Activated CD4-positive, alpha-beta T cell treated with anti-CD3 and anti-CD28 coated beads, Interleukin-2, amount 10 ng/mL, durations not matched to agents 7 days and 5 days (primary cell): ENCODE measurements at regions not wholly inside any gene's neighbourhood (a gene's known extent, or its start where the extent isn't known, plus 50 kb on each side); places are given as distances from the start of the nearest gene placed in this dataset.

ENCODE experiments used
- CTCF ChIA-PET: fragments of 350-600 bp; sonication (Branson Sonifier 250); formaldehyde crosslinking; loops from one replicate; lab custom pipeline; 2021; ENCODE audit warnings: antibody characterized with exemption; lab: Charles Lee
- POLR2A ChIA-PET: fragments of 350-600 bp; sonication (Branson Sonifier 250); formaldehyde crosslinking; loops from one replicate; lab custom pipeline; 2021; ENCODE audit warnings: antibody characterized with exemption; lab: Charles Lee
- DNase-seq: peaks from one replicate; pipeline ENCODE4 v3.0.0-alpha.2; 2020
- H3K27ac Mint-ChIP-seq: one replicate; pipeline ENCODE4 v1.8.0; 2021; ENCODE audit warnings: mild to moderate bottlenecking, moderate library complexity, mixed read lengths
- H3K27me3 Mint-ChIP-seq: one replicate; pipeline ENCODE4 v1.8.0; 2021; ENCODE audit warnings: mixed read lengths
- H3K36me3 Mint-ChIP-seq: one replicate; pipeline ENCODE4 v1.8.0; 2021; ENCODE audit warnings: low read depth, mixed read lengths
- H3K4me1 Mint-ChIP-seq: one replicate; pipeline ENCODE4 v1.8.0; 2021; ENCODE audit warnings: mixed read lengths
- H3K4me3 Mint-ChIP-seq: one replicate; pipeline ENCODE4 v1.8.0; 2021; ENCODE audit warnings: mild to moderate bottlenecking, moderate library complexity, mixed read lengths
- H3K9me3 Mint-ChIP-seq: one replicate; pipeline ENCODE4 v1.8.0; 2021; ENCODE audit warnings: mixed read lengths

- DNase-seq = no peak
- peaks cover 2% of the 10 kb centered on the region for H3K9me3 Mint-ChIP-seq
- no peak overlapping the region for H3K27ac Mint-ChIP-seq
- no peak overlapping the region for H3K4me3 Mint-ChIP-seq
- peaks cover 8% of the 10 kb centered on the region for H3K4me1 Mint-ChIP-seq
- ChIA-PET CTCF (interaction anchor here (1.1 kb wide), 2 partner anchors 9 to 17 kb away, joined by 3 to 10 read pairs; no protein-coding TSS in a partner anchor), POLR2A (no interaction called here)
- H3K27me3 Mint-ChIP-seq = no peaks in the 10 kb centered on the region
- H3K36me3 Mint-ChIP-seq = no peaks in the 10 kb centered on the region
Measured at GRCh38 chr10:4067931-4068561, 283.0 kb upstream of the KLF6 start.

GRCh38 chr10:4067531-4067930 lies 282.5 kb upstream of the KLF6 start:
- H3K27ac Mint-ChIP-seq = no peak overlapping the region
- peaks cover 8% of the 10 kb centered on the region for H3K4me1 Mint-ChIP-seq
- no peaks in the 10 kb centered on the region for H3K27me3 Mint-ChIP-seq
- POLR2A ChIA-PET = no interaction called here
- no peaks in the 10 kb centered on the region for H3K9me3 Mint-ChIP-seq
- CTCF ChIA-PET = no interaction called here
- H3K4me3 Mint-ChIP-seq = no peak overlapping the region
- DNase-seq = no peak
- H3K36me3 Mint-ChIP-seq = no peaks in the 10 kb centered on the region

- ChIA-PET POLR2A (no interaction called here), CTCF (interaction anchor here (0.6 to 0.9 kb wide), 2 partner anchors 10 to 704 kb away, joined by 3 read pairs; no protein-coding TSS in a partner anchor)
- H3K4me1 Mint-ChIP-seq = peaks cover 10% of the 10 kb centered on the region
- no peak overlapping the region for H3K27ac Mint-ChIP-seq
- no peaks in the 10 kb centered on the region for H3K36me3 Mint-ChIP-seq
- peaks cover 2% of the 10 kb centered on the region for H3K9me3 Mint-ChIP-seq
- DNase-seq = no peak
- no peaks in the 10 kb centered on the region for H3K27me3 Mint-ChIP-seq
- H3K4me3 Mint-ChIP-seq = no peak overlapping the region
Measured at GRCh38 chr10:4066581-4067390, 281.8 kb upstream of the KLF6 start.

- CTCF ChIA-PET = interaction anchor here (0.6 kb wide), 1 partner anchor 8 kb away, joined by 3 read pairs; no protein-coding TSS in a partner anchor
- POLR2A ChIA-PET = no interaction called here
- Mint-ChIP-seq H3K4me1 (peaks cover 30% of the 10 kb centered on the region), H3K27me3 (no peaks in the 10 kb centered on the region), H3K4me3 (no peak overlapping the region), H3K9me3 (peaks cover 2% of the 10 kb centered on the region), H3K36me3 (no peaks in the 10 kb centered on the region), H3K27ac (no peak overlapping the region)
- DNase-seq = no peak
Measured at GRCh38 chr10:4064489-4064888, 279.5 kb upstream of the KLF6 start.

- Mint-ChIP-seq H3K27ac (no peak overlapping the region), H3K4me1 (peaks cover 33% of the 10 kb centered on the region), H3K27me3 (no peaks in the 10 kb centered on the region), H3K36me3 (no peaks in the 10 kb centered on the region), H3K4me3 (no peak overlapping the region), H3K9me3 (peaks cover 2% of the 10 kb centered on the region)
- no peak for DNase-seq
- ChIA-PET CTCF (interaction anchor here (0.6 kb wide), 3 partner anchors 9 to 20 kb away, joined by 3 to 4 read pairs (median 3); no protein-coding TSS in a partner anchor), POLR2A (no interaction called here)
Measured at GRCh38 chr10:4063717-4064116, 278.7 kb upstream of the KLF6 start.

- Mint-ChIP-seq H3K4me3 (no peak overlapping the region), H3K9me3 (peaks cover 2% of the 10 kb centered on the region), H3K36me3 (no peaks in the 10 kb centered on the region), H3K4me1 (peaks cover 39% of the 10 kb centered on the region), H3K27me3 (no peaks in the 10 kb centered on the region), H3K27ac (no peak overlapping the region)
- ChIA-PET CTCF (no interaction called here), POLR2A (no interaction called here)
- no peak for DNase-seq
Measured at GRCh38 chr10:4062751-4063150, 277.7 kb upstream of the KLF6 start.

GRCh38 chr10:4062072-4062471 lies 277.1 kb upstream of the KLF6 start:
- H3K36me3 Mint-ChIP-seq = no peaks in the 10 kb centered on the region
- H3K4me1 Mint-ChIP-seq = peaks cover 39% of the 10 kb centered on the region
- no peaks in the 10 kb centered on the region for H3K27me3 Mint-ChIP-seq
- no peak for DNase-seq
- no peak overlapping the region for H3K4me3 Mint-ChIP-seq
- POLR2A ChIA-PET = interaction anchor here (0.6 kb wide), 1 partner anchor 279 kb away, joined by 3 read pairs; no protein-coding TSS in a partner anchor
- peaks cover 2% of the 10 kb centered on the region for H3K9me3 Mint-ChIP-seq
- no peak overlapping the region for H3K27ac Mint-ChIP-seq
- CTCF ChIA-PET = interaction anchor here (0.7 kb wide), 1 partner anchor 39 kb away, joined by 3 read pairs; no protein-coding TSS in a partner anchor

- H3K27ac Mint-ChIP-seq = no peak overlapping the region
- no peaks in the 10 kb centered on the region for H3K27me3 Mint-ChIP-seq
- H3K4me3 Mint-ChIP-seq = no peak overlapping the region
- no peak for DNase-seq
- POLR2A ChIA-PET = interaction anchor here (0.6 kb wide), 1 partner anchor 278 kb away, joined by 3 read pairs; no protein-coding TSS in a partner anchor
- H3K9me3 Mint-ChIP-seq = peaks cover 2% of the 10 kb centered on the region
- H3K36me3 Mint-ChIP-seq = no peaks in the 10 kb centered on the region
- CTCF ChIA-PET = interaction anchor here (0.7 kb wide), 1 partner anchor 39 kb away, joined by 3 read pairs; no protein-coding TSS in a partner anchor
- peaks cover 34% of the 10 kb centered on the region for H3K4me1 Mint-ChIP-seq
Measured at GRCh38 chr10:4061441-4061951, 276.5 kb upstream of the KLF6 start.

- H3K4me1 Mint-ChIP-seq = peaks cover 31% of the 10 kb centered on the region
- POLR2A ChIA-PET = no interaction called here
- H3K27ac Mint-ChIP-seq = peak overlapping the region; percentile 80
- H3K36me3 Mint-ChIP-seq = no peaks in the 10 kb centered on the region
- CTCF ChIA-PET = interaction anchor here (0.6 to 1.5 kb wide), 7 partner anchors 13 to 194 kb away, joined by 3 to 8 read pairs (median 3); no protein-coding TSS in a partner anchor
- DNase-seq = peak; percentile 23
- H3K9me3 Mint-ChIP-seq = peaks cover 2% of the 10 kb centered on the region
- H3K4me3 Mint-ChIP-seq = no peak overlapping the region
- no peaks in the 10 kb centered on the region for H3K27me3 Mint-ChIP-seq
Measured at GRCh38 chr10:4059471-4060138, 274.6 kb upstream of the KLF6 start.

GRCh38 chr10:4058514-4059029 lies 273.6 kb upstream of the KLF6 start:
- Mint-ChIP-seq H3K36me3 (no peaks in the 10 kb centered on the region), H3K27me3 (no peaks in the 10 kb centered on the region), H3K9me3 (peaks cover 2% of the 10 kb centered on the region), H3K4me3 (no peak overlapping the region), H3K4me1 (peaks cover 31% of the 10 kb centered on the region), H3K27ac (no peak overlapping the region)
- ChIA-PET POLR2A (no interaction called here), CTCF (interaction anchor here (0.7 to 2.6 kb wide), 5 partner anchors 12 to 193 kb away, joined by 3 to 8 read pairs (median 3); no protein-coding TSS in a partner anchor)
- no peak for DNase-seq

- CTCF ChIA-PET = interaction anchor here (1.1 to 2.6 kb wide), 6 partner anchors 9 to 19 kb away, joined by 3 to 8 read pairs (median 3); no protein-coding TSS in a partner anchor
- no peak overlapping the region for H3K4me3 Mint-ChIP-seq
- H3K27ac Mint-ChIP-seq = no peak overlapping the region
- H3K9me3 Mint-ChIP-seq = peaks cover 2% of the 10 kb centered on the region
- no peaks in the 10 kb centered on the region for H3K27me3 Mint-ChIP-seq
- H3K36me3 Mint-ChIP-seq = no peaks in the 10 kb centered on the region
- peaks cover 31% of the 10 kb centered on the region for H3K4me1 Mint-ChIP-seq
- DNase-seq = no peak
- POLR2A ChIA-PET = no interaction called here
Measured at GRCh38 chr10:4057725-4058513, 272.9 kb upstream of the KLF6 start.
